Panc1 (cell line): ENCODE measurements at regions not wholly inside any gene's neighbourhood (a gene's known extent, or its start where the extent isn't known, plus 50 kb on each side); places are given as distances from the start of the nearest gene placed in this dataset.

Source experiments
- ATAC-seq: fragments of 200-7000 bp; cut with Tn5 transposase; 2 replicates; pipeline ENCODE4 v1.9.1; 2020; ENCODE audit warnings: mild to moderate bottlenecking, moderate library complexity
- BruUV-seq: library from RNA; stranded (reverse); fragments of 400-500 nt; replicated peaks from 2 replicates; lab custom pipeline; 2021; lab: Mats Ljungman, UMichigan
- CTCF ChIA-PET: fragments of 300-600 bp; sonication (Branson Sonifier 250); formaldehyde crosslinking; loops from one replicate; lab custom pipeline; 2022; ENCODE audit warnings: antibody characterized with exemption; lab: Charles Lee
- POLR2A ChIA-PET: fragments of 300-600 bp; sonication (Branson Sonifier 250); formaldehyde crosslinking; loops from one replicate; lab custom pipeline; 2022; ENCODE audit warnings: antibody characterized with exemption; lab: Charles Lee
- DNase-seq: peaks from one replicate; pipeline ENCODE4 v3.0.0-alpha.2; 2010; ENCODE audit warnings: low read depth, low spot score
- H3K27ac ChIP-seq: 2 replicates; pipeline ENCODE4 v1.5.1; 2011; ENCODE audit warnings: mild to moderate bottlenecking, low read length, inconsistent platforms
- H3K27me3 ChIP-seq: fragments of 200-500 bp; sonication (Bioruptor generic); 2 replicates; pipeline ENCODE4 v1.6.0; 2014; ENCODE audit warnings: low read length, inconsistent platforms; ENCODE audit not compliant: control insufficient read depth, insufficient read depth
- H3K36me3 ChIP-seq: fragments of 200-500 bp; sonication (Bioruptor generic); 2 replicates; pipeline ENCODE4 v1.5.1; 2014; ENCODE audit warnings: inconsistent platforms, mild to moderate bottlenecking, low read length, moderate library complexity; ENCODE audit not compliant: control insufficient read depth, insufficient read depth
- H3K4me1 ChIP-seq: 2 replicates; pipeline ENCODE4 v1.5.1; 2011; ENCODE audit warnings: inconsistent platforms, mild to moderate bottlenecking, low read length, moderate library complexity; ENCODE audit not compliant: control insufficient read depth, insufficient read depth
- H3K4me3 ChIP-seq, 2 experiments: 2 replicates each; pipeline ENCODE4 v1.5.1; 2011 to 2012; ENCODE audit warnings: low read depth in 2 of 2, low read length in 2 of 2, mild to moderate bottlenecking in 2 of 2, inconsistent platforms in 1 of 2, moderate library complexity in 1 of 2
- H3K9me3 ChIP-seq: fragments of 200-500 bp; sonication (Bioruptor generic); 2 replicates; pipeline ENCODE4 v1.5.1; 2014; ENCODE audit warnings: low read depth, mild to moderate bottlenecking, inconsistent platforms, low read length, moderate library complexity; ENCODE audit not compliant: control insufficient read depth, insufficient read depth
- POLR2AphosphoS5 ChIP-seq: IDR thresholded peaks from 2 replicates; pipeline ENCODE4 v1.6.1; 2012; ENCODE audit warnings: mild to moderate bottlenecking, low read depth, low read length, moderate library complexity
- SIN3A ChIP-seq: IDR thresholded peaks from 2 replicates; pipeline ENCODE4 v1.6.1; 2012; ENCODE audit warnings: low read depth, mild to moderate bottlenecking, low read length, moderate library complexity, borderline replicate concordance; ENCODE audit not compliant: insufficient read depth
- TCF7L2 ChIP-seq: IDR thresholded peaks from 2 replicates; pipeline ENCODE4 v1.6.1; 2011; ENCODE audit warnings: mild to moderate bottlenecking, low read depth, low read length, inconsistent platforms
- in situ Hi-C: cut with HindIII; loops from 2 replicates; pipeline ENCODE4 v1.10.0; 2016; ENCODE audit warnings: low sequenced_read_pairs, low pct_unique_long_range_greater_than_20kb
- intact Hi-C: fragments of 100-400 bp; cut with micrococcal nuclease; formaldehyde crosslinking; loops from one replicate; pipeline ENCODE4 v1.10.0; 2022; ENCODE audit not compliant: unreplicated experiment
- TF ChIP-seq, protein P1 (sequence below), 2 experiments: IDR thresholded peaks; 2 replicates each; pipeline ENCODE4 v1.6.1; 2011 to 2012; ENCODE audit warnings: low read depth in 2 of 2, control low read depth in 1 of 2, low read length in 1 of 2, mild to moderate bottlenecking in 1 of 2, moderate library complexity in 1 of 2; ENCODE audit not compliant: insufficient read depth in 1 of 2
- TF ChIP-seq, protein P2 (sequence below): fragments of 450-650 bp; IDR thresholded peaks from 2 replicates; pipeline ENCODE4 v1.5.1; 2017; ENCODE audit warnings: mild to moderate bottlenecking

DNA sequence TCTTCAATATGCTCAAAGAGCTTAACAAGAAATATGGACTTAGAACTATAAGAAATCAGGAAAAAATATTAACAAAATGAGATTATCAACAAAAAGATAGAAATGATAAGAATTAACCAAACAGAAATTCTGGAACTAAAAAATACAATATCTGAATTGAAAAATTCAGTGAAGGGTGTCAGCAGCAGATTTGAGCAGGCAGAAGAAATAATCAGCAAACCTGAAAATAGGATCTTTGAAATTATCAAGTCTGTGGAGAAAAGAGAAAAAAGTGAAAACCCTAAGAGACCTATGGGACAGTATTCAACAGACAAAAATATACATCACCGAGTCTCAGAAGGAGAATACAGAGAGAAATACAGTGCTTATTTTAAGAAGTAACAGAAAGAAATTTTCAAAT is 877.8 kb upstream of the AGA start:
- intact Hi-C loops (no loop called here), in situ Hi-C loops (no loop called here)
- Histone ChIP-seq H3K4me1 (no peaks in the 10 kb centered on the region), H3K27me3 (no peaks in the 10 kb centered on the region), H3K4me3 (no peak overlapping the region), H3K36me3 (no peaks in the 10 kb centered on the region), H3K9me3 (0 out of 2 replicates have a peak, but pooled peaks cover 3% of the 10 kb centered on the region), H3K27ac (no peak overlapping the region)
- ChIA-PET CTCF (no interaction called here), POLR2A (no interaction called here)
- BruUV-seq: no TSS peak
- TF ChIP-seq POLR2AphosphoS5: no peak
- TF ChIP-seq, protein P1, sequence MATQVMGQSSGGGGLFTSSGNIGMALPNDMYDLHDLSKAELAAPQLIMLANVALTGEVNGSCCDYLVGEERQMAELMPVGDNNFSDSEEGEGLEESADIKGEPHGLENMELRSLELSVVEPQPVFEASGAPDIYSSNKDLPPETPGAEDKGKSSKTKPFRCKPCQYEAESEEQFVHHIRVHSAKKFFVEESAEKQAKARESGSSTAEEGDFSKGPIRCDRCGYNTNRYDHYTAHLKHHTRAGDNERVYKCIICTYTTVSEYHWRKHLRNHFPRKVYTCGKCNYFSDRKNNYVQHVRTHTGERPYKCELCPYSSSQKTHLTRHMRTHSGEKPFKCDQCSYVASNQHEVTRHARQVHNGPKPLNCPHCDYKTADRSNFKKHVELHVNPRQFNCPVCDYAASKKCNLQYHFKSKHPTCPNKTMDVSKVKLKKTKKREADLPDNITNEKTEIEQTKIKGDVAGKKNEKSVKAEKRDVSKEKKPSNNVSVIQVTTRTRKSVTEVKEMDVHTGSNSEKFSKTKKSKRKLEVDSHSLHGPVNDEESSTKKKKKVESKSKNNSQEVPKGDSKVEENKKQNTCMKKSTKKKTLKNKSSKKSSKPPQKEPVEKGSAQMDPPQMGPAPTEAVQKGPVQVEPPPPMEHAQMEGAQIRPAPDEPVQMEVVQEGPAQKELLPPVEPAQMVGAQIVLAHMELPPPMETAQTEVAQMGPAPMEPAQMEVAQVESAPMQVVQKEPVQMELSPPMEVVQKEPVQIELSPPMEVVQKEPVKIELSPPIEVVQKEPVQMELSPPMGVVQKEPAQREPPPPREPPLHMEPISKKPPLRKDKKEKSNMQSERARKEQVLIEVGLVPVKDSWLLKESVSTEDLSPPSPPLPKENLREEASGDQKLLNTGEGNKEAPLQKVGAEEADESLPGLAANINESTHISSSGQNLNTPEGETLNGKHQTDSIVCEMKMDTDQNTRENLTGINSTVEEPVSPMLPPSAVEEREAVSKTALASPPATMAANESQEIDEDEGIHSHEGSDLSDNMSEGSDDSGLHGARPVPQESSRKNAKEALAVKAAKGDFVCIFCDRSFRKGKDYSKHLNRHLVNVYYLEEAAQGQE (IDR thresholded peaks at IDR 0.05; ENCODE audit: insufficient read depth in 1 of 2, low read depth in 2 of 2, low read length in 1 of 2): no peak
- no peak for TF ChIP-seq TCF7L2
- no peak for TF ChIP-seq SIN3A
- TF ChIP-seq, protein P2, sequence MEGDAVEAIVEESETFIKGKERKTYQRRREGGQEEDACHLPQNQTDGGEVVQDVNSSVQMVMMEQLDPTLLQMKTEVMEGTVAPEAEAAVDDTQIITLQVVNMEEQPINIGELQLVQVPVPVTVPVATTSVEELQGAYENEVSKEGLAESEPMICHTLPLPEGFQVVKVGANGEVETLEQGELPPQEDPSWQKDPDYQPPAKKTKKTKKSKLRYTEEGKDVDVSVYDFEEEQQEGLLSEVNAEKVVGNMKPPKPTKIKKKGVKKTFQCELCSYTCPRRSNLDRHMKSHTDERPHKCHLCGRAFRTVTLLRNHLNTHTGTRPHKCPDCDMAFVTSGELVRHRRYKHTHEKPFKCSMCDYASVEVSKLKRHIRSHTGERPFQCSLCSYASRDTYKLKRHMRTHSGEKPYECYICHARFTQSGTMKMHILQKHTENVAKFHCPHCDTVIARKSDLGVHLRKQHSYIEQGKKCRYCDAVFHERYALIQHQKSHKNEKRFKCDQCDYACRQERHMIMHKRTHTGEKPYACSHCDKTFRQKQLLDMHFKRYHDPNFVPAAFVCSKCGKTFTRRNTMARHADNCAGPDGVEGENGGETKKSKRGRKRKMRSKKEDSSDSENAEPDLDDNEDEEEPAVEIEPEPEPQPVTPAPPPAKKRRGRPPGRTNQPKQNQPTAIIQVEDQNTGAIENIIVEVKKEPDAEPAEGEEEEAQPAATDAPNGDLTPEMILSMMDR: no peak
- ATAC-seq (no peak), DNase-seq (no peak)

DNA sequence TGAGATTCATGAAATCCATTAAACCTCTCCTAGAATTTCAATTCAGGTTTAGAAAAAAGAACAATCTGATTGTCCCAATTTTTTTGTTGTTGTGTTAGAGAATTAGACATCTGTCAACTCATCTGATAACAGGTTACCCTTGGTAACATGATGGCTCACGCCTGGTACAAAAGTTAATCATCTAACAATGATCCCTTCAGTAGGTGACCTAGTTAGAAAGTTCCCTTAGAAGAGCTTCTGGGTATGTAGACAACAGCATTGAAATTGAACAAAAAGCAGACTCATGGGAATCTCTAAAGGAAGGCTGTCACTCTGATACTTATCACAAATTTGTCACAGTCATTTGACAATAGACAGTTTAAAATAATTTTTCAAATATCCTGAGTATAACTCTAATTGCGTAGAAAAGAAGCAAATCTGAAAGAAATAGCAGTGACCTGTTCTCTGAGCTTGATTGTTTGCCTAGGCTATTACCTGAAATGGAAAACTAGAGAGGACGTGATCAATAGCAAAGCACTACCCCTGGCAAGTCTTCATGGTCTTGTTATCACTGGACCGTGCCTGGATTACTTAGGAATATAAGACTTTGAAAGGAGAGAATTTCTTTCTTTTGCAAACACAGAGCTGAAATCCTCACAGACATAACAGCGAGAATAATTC is 880.4 kb upstream of the AGA start:
- Histone ChIP-seq H3K27me3 (no peaks in the 10 kb centered on the region), H3K4me3 (no peak overlapping the region), H3K4me1 (no peaks in the 10 kb centered on the region), H3K36me3 (no peaks in the 10 kb centered on the region), H3K9me3 (0 out of 2 replicates have a peak, but pooled peaks cover 3% of the 10 kb centered on the region), H3K27ac (no peak overlapping the region)
- intact Hi-C loops: no loop called here
- in situ Hi-C loops: no loop called here
- TF ChIP-seq, protein P1 (IDR thresholded peaks at IDR 0.05; ENCODE audit: insufficient read depth in 1 of 2, low read depth in 2 of 2, low read length in 1 of 2): no peak
- no peak for TF ChIP-seq TCF7L2
- TF ChIP-seq POLR2AphosphoS5: no peak
- TF ChIP-seq SIN3A: no peak
- TF ChIP-seq, protein P2: no peak
- ATAC-seq (no peak), DNase-seq (no peak)
- ChIA-PET POLR2A (no interaction called here), CTCF (no interaction called here)
- BruUV-seq: no TSS peak
